Upper lobe of left lung (tissue), 4 donors: ENCODE measurements at regions not wholly inside any gene's neighbourhood (a gene's known extent, or its start where the extent isn't known, plus 50 kb on each side); places are given as distances from the start of the nearest gene placed in this dataset.

Experiments used
- CTCF ChIP-seq, 6 experiments: fragments of 450-650 bp in 4 of 6; fragments of 200-600 bp in 2 of 6; sonication (generic) in 2 of 6; IDR thresholded peaks; one replicate each; pipeline ENCODE4 v1.5.1; 2016 to 2019; ENCODE audit warnings: antibody characterized with exemption in 6 of 6
- POLR2A ChIP-seq, 4 donors: fragments of 450-650 bp; IDR thresholded peaks; one replicate each; pipeline ENCODE4 v1.5.1; 2016 to 2017; ENCODE audit warnings: antibody characterized with exemption in 4 of 4, mild to moderate bottlenecking in 2 of 4

DNA sequence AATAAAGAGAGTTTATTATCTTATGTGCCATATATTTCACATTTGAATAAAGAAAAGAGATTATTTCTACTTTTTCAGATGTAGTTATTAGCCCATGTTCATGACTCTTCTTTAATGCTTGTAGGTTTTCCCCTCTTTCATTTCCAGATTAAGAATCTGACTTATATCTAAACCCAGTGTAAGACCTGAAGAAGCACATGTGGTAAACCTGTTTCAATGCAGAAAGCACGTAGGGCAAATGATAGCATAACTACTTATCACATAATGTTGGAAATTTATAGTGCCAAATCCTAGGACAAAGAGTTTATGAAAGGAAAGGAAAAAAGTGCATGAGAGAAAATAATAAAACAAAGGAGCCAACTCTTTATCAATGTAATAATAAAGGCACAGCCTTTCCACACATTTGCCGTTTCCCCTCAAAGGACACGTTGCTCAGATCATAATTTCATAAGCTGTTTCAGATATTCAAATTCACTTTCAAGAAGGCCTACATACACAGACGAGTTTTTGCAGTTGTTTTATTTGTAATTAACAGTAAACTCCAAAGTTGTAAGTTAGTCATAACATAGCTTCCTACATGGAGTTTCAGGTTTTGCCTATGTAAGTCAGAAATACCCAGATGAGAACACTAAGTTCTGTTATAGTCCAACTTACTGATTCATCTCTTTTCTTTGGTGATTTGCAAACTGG is 88.8 kb upstream of the MDFIC start:
- TF ChIP-seq CTCF (IDR thresholded peaks at IDR 0.05) (no peak), POLR2A (IDR thresholded peaks at IDR 0.05) (no peak)
